ENCODE measurements at regions not wholly inside any gene's neighbourhood (a gene's known extent, or its start where the extent isn't known, plus 50 kb on each side); places are given as distances from the start of the nearest gene placed in this dataset.
A peak's percentile ranks its signal among the peaks of the same experiment; 100 is the strongest.
"Not testable (repeated sequence)": the region's sequence is repeated elsewhere in the genome, so short reads cannot be mapped to it uniquely, and the experiment has no call there.

DNA sequence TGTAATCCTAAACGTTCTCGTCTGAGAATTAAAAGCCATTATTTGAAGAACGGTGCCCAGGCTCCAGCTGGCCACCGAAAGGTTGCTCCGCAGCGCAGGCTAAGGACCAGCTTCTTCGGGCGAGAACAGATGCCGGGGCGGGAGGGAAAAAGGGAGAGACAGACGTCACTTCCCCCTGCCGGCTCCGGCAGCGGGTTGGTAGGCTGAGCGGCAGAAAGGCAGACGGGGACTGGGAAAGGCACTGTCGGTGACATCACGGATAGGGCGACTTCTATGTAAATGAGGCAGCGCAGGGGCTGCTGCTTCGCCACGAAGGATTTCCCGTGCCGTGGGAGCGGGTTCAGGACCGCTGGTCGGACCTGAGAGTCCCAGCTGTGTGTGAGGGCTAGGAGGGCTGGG, 147.5 kb upstream of the NOTCH2NLA start:
- peak overlapping the region; percentile 99 for H3K27ac Mint-ChIP-seq
- peak; percentile 33 for ATAC-seq
- peak overlapping the region; percentile 70 for H3K4me3 Mint-ChIP-seq
- not testable (repeated sequence) for H3K36me3 Mint-ChIP-seq (ENCODE audit: low read depth); H3K9me3 Mint-ChIP-seq; H3K27me3 Mint-ChIP-seq
- DNase-seq: peak; percentile 78
- H3K4me1 Mint-ChIP-seq: peaks cover 26% of the 10 kb centered on the region

- not testable (repeated sequence) for DNase-seq; H3K27me3 Mint-ChIP-seq; H3K36me3 Mint-ChIP-seq (ENCODE audit: low read depth); H3K4me3 Mint-ChIP-seq; H3K9me3 Mint-ChIP-seq; ATAC-seq
- Mint-ChIP-seq H3K4me1 (peaks cover 26% of the 10 kb centered on the region), H3K27ac (peak overlapping the region; percentile 14)
These were observed 146.3 kb upstream of the NOTCH2NLA start for GRCh38 chr1:146375108-146375507.

DNA sequence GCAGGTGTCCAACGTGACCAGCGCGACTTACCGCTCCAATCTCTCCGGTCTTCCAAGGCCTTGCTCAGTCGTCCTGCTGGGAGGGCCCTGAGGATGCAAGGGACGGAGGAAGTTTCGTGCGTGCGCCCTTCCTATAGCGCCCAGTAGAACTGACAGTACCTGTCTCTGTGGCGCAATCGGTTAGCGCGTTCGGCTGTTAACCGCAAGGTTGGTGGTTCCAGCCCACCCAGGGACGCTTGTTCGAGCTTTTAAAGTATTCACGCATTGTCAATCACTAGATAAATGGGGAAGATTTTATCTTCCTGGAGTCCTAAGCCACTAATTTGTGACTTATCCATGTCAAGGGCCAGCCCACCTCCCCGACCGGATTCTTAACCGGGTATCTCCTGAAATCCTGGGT, 141.1 kb upstream of the NOTCH2NLA start:
- H3K27me3 Mint-ChIP-seq; H3K36me3 Mint-ChIP-seq (ENCODE audit: low read depth); H3K9me3 Mint-ChIP-seq; H3K4me1 Mint-ChIP-seq: not testable (repeated sequence)
- ATAC-seq: peak; percentile 28
- H3K4me3 Mint-ChIP-seq: peak overlapping the region; percentile 78
- peak overlapping the region; percentile 88 for H3K27ac Mint-ChIP-seq
- peak; percentile 62 for DNase-seq

GRCh38 chr1:146355373-146355772, 126.6 kb upstream of the NOTCH2NLA start:
- not testable (repeated sequence) for H3K27ac Mint-ChIP-seq; ATAC-seq; H3K9me3 Mint-ChIP-seq; H3K27me3 Mint-ChIP-seq; H3K36me3 Mint-ChIP-seq (ENCODE audit: low read depth); H3K4me1 Mint-ChIP-seq; DNase-seq; H3K4me3 Mint-ChIP-seq

DNA sequence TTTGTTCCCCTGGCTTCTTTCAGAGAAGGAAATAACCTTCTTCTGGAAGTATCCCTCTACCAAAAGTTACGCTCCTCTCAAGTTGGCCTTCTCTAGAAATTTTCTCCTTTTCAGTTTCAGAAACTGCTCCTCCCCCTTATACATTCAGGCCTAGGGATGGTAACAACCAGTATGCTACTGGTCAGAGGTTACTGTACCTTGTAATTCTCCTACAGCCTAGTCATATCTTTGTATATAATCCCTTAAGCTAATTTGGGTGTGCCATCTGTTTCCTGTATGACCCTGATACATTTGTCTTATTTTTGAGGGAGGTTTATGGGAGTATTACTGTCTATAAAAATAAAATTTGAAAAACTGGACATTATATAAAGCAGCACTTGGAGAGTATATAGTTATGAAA, 98.0 kb upstream of the NOTCH2NLA start:
- not testable (repeated sequence) for H3K27me3 Mint-ChIP-seq; H3K36me3 Mint-ChIP-seq (ENCODE audit: low read depth); H3K4me3 Mint-ChIP-seq; H3K9me3 Mint-ChIP-seq; DNase-seq; H3K4me1 Mint-ChIP-seq; ATAC-seq; H3K27ac Mint-ChIP-seq

GRCh38 chr1:146324463-146324862, 95.6 kb upstream of the NOTCH2NLA start:
- not testable (repeated sequence) for H3K4me3 Mint-ChIP-seq; DNase-seq; ATAC-seq; H3K4me1 Mint-ChIP-seq; H3K9me3 Mint-ChIP-seq; H3K27ac Mint-ChIP-seq; H3K36me3 Mint-ChIP-seq (ENCODE audit: low read depth); H3K27me3 Mint-ChIP-seq

DNA sequence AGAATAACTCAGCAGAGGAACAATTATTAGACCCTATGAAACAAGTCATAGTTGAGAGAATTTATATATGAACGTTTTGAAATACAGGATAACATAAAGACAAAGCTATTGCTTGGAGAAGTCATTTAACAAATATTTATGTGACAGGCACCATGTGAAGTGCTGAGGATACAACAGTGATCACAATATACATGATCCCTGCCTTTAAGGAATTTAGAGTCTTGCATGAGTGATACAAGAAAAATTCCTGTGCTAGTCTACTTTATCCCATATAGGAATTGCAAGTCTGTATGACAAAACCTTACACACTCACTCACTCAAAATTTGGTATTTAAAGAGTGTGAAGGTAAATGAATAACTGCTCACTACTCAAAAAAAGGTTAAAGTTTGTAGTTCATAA, 94.5 kb upstream of the NOTCH2NLA start:
- not testable (repeated sequence) for H3K36me3 Mint-ChIP-seq (ENCODE audit: low read depth); H3K27me3 Mint-ChIP-seq; DNase-seq; H3K9me3 Mint-ChIP-seq; H3K27ac Mint-ChIP-seq; ATAC-seq; H3K4me1 Mint-ChIP-seq; H3K4me3 Mint-ChIP-seq

- ATAC-seq; H3K4me1 Mint-ChIP-seq; H3K9me3 Mint-ChIP-seq; DNase-seq; H3K27ac Mint-ChIP-seq; H3K4me3 Mint-ChIP-seq; H3K36me3 Mint-ChIP-seq (ENCODE audit: low read depth); H3K27me3 Mint-ChIP-seq: not testable (repeated sequence)
These were observed 94.1 kb upstream of the NOTCH2NLA start for GRCh38 chr1:146322893-146323292.

GRCh38 chr1:146318715-146319114, 89.9 kb upstream of the NOTCH2NLA start:
- not testable (repeated sequence) for H3K4me3 Mint-ChIP-seq; H3K4me1 Mint-ChIP-seq; ATAC-seq; H3K27me3 Mint-ChIP-seq; H3K27ac Mint-ChIP-seq; H3K9me3 Mint-ChIP-seq; DNase-seq; H3K36me3 Mint-ChIP-seq (ENCODE audit: low read depth)

GRCh38 chr1:146317785-146318184, 89.0 kb upstream of the NOTCH2NLA start:
- not testable (repeated sequence) for H3K36me3 Mint-ChIP-seq (ENCODE audit: low read depth)

GRCh38 chr1:146314449-146315246, 85.8 kb upstream of the NOTCH2NLA start:
- not testable (repeated sequence) for H3K4me3 Mint-ChIP-seq; H3K36me3 Mint-ChIP-seq (ENCODE audit: low read depth); H3K27ac Mint-ChIP-seq; H3K4me1 Mint-ChIP-seq; H3K9me3 Mint-ChIP-seq; DNase-seq; H3K27me3 Mint-ChIP-seq; ATAC-seq

More at GRCh38 chr1:146317785-146318184, 89.0 kb upstream of the NOTCH2NLA start:
- ATAC-seq, H3K27ac Mint-ChIP-seq, H3K4me3 Mint-ChIP-seq, H3K9me3 Mint-ChIP-seq, H3K4me1 Mint-ChIP-seq, DNase-seq, H3K27me3 Mint-ChIP-seq: not testable (repeated sequence)

DNA sequence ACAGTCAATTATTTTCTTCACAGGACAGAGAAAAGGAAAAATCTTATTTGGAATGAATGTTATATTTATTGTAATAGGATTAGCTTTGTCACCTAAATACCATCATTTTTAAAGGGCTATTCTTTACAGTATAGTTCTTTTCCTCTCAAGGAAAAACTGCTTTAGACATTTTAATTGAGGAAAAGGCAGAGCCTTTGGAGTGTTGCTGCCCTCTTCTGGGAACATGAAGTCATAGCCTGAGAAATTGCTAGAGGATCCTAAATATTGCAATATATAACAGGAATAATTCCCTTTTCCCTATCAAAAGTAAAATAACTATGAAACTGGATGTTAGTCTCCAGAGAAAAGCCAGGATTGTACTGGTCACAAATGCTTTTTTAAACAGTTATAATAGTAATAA, 81.8 kb upstream of the NOTCH2NLA start:
- not testable (repeated sequence) for H3K27me3 Mint-ChIP-seq; H3K4me3 Mint-ChIP-seq; H3K27ac Mint-ChIP-seq; H3K9me3 Mint-ChIP-seq; ATAC-seq; DNase-seq; H3K4me1 Mint-ChIP-seq; H3K36me3 Mint-ChIP-seq (ENCODE audit: low read depth)

DNA sequence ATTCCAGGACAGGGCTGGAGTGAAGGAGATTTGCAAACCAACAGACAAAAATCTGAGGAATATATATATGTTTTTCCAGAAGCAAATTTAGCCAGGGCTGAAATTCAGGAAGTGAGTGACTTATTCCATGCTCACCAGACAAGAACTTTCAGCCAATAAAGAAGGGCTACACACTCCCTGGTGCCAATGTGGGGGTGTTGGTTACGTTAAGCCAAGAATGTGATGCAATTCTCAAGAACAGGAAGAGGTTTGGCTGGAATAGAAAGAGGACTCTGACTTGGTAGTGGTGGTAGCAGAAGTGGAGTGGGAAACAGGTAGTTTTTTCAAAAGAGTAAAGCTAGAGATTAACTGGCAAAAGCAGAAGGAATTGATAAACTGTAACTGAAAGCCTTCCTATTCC, 80.6 kb upstream of the NOTCH2NLA start:
- ATAC-seq; H3K4me3 Mint-ChIP-seq; H3K36me3 Mint-ChIP-seq (ENCODE audit: low read depth); DNase-seq; H3K4me1 Mint-ChIP-seq; H3K27ac Mint-ChIP-seq; H3K9me3 Mint-ChIP-seq; H3K27me3 Mint-ChIP-seq: not testable (repeated sequence)

DNA sequence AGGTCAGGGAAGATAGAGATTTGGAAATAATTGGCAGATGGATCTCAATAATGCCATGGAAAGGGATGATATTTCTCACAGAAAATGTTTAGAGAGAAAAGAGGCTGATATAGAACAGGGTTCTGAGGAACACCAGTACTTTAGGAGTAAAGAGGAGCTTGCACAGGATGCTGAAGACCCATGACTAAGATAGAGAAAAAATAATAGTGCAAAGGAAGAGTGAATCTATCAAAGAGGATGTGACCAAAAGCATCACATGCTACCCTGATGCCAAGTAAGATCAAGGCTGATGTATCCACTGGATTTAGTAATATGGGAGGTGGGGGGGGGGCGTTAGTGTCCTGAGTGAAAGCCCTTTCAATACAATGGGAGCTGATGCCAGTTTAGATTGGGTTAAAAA, 80.1 kb upstream of the NOTCH2NLA start:
- H3K9me3 Mint-ChIP-seq; ATAC-seq; H3K27me3 Mint-ChIP-seq; H3K27ac Mint-ChIP-seq; H3K4me1 Mint-ChIP-seq; DNase-seq; H3K36me3 Mint-ChIP-seq (ENCODE audit: low read depth); H3K4me3 Mint-ChIP-seq: not testable (repeated sequence)

- not testable (repeated sequence) for DNase-seq; ATAC-seq; H3K27ac Mint-ChIP-seq; H3K27me3 Mint-ChIP-seq; H3K4me3 Mint-ChIP-seq; H3K36me3 Mint-ChIP-seq (ENCODE audit: low read depth); H3K9me3 Mint-ChIP-seq; H3K4me1 Mint-ChIP-seq
These were observed 79.3 kb upstream of the NOTCH2NLA start for GRCh38 chr1:146308152-146308551.

GRCh38 chr1:146307632-146308031, 78.8 kb upstream of the NOTCH2NLA start:
- H3K4me3 Mint-ChIP-seq: not testable (repeated sequence)
- peak; percentile 93 for ATAC-seq

More at GRCh38 chr1:146307632-146308031, 78.8 kb upstream of the NOTCH2NLA start:
- not testable (repeated sequence) for H3K27me3 Mint-ChIP-seq; H3K9me3 Mint-ChIP-seq; DNase-seq; H3K36me3 Mint-ChIP-seq (ENCODE audit: low read depth); H3K27ac Mint-ChIP-seq; H3K4me1 Mint-ChIP-seq

All from activated naive CD8-positive, alpha-beta T cell treated with anti-CD3 and anti-CD28 coated beads, Interleukin-2, amount 50 U/mL, for 24 hours (primary cell).